Non-pigmented ciliary epithelial cell (primary cell): ENCODE measurements at regions not wholly inside any gene's neighbourhood (a gene's known extent, or its start where the extent isn't known, plus 50 kb on each side); places are given as distances from the start of the nearest gene placed in this dataset.
"Not testable (repeated sequence)": the region's sequence is repeated elsewhere in the genome, so short reads cannot be mapped to it uniquely, and the experiment has no call there.

ENCODE experiments used
- DNase-seq: peaks from one replicate; pipeline ENCODE4 v3.0.0-alpha.2; 2010; ENCODE audit warnings: low read depth

DNA sequence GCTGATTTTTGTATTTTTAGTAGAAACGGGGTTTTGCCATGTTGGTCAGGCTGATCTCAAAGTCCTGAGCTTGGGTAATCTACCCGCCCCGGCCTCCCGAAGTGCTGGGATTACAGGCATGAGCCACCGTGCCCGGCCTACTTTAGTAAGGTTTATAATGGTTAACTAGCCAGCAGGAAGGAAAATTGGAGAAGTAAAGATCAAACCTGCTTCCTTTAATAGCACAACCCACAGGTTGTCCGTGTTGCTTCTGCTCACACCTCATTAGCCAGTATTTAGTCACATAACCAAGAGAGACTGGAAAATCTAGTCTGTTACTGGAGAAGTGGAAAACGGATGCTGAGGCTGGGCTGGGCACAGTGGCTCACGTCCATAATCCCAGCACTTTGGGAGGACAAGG lies 51.9 kb upstream of the TBL1XR1 start:
- no peak for DNase-seq

DNA sequence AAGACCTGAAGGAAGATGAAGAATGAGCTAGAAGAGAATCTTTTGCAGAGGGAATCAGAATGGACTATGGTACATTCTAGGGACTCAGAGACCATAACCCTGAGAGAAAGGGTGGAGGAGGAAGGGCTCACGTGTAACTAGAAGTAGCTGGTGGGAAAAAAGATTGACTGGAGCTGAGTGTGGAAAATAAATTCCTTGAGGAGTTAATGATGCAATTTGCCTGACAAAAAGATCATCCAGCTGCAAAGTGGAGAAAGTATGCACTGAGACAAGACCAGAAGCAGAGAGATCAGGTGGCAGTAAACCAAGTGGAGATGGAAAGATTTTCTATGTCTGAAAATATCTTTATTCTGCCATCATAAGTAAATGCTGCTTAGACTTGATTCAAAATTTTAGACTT lies 52.9 kb upstream of the TBL1XR1 start:
- no peak for DNase-seq

DNA sequence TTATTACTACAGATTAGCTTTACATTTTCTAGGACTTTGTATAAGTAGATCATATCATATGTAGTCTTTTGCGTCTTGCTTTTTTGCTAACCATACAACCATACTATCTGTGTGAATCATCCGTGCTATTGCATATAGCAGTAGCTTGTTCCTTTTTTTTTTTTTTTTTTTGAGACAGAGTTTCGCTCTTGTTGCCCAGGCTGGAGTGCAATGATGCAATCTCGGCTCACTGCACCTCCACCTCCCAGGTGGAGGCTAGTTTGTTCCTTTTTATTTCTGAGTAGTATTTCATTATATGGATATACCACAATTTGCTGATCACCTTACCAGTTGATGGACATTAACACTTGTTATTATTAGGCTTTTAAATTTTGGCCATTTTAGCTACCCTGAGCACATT lies 54.5 kb upstream of the TBL1XR1 start:
- no peak for DNase-seq

GRCh38 chr3:177257006-177257405 lies 59.7 kb upstream of the TBL1XR1 start:
- DNase-seq = no peak

DNA sequence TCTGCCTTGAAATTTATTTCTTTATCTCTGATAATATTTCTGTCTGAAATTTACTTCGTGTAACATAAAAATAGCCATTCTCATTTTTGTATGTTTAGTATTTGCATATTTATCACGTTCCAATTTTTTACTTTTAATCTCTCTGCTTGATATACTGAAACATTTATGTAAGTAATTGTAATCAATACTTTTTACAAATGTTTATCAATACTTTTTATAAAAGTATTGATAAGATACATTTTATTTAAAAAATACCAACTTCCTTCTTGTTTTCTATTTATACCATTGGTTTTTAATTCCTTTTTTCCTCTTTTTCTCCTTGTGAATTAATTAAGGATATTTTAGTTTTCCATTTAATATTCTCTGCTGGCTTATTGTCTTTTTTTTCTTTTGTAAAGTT lies 60.3 kb upstream of the TBL1XR1 start:
- no peak for DNase-seq

DNA sequence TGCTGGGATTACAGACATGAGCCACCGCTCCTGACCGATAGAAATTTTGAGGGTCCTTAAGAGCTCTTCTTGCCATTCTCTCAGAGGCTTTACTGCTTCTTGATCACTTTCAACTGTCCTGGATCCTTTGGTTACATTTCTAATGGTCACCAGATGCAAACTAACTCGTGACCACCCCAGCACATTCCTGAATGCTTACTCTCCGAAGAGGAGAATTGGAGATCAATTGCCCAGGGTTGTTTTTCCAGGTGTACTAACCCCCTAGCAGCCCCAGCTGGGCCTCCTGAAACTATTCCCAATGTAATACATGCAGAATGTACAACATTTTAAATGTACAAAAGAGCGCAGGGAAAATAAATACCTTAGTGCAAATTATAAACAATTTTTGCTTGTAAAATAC lies 65.1 kb upstream of the TBL1XR1 start:
- DNase-seq = no peak

GRCh38 chr3:177263615-177264368 lies 66.5 kb upstream of the TBL1XR1 start:
- no peak for DNase-seq

- not testable (repeated sequence) for DNase-seq
Observed at GRCh38 chr3:177271811-177272501, 74.7 kb upstream of the TBL1XR1 start.

GRCh38 chr3:177278016-177278415 lies 80.7 kb upstream of the TBL1XR1 start:
- DNase-seq = no peak

- no peak for DNase-seq
Observed at GRCh38 chr3:177279118-177279815, 82.0 kb upstream of the TBL1XR1 start.

- no peak for DNase-seq
Observed at GRCh38 chr3:177281292-177282118, 84.2 kb upstream of the TBL1XR1 start.

DNA sequence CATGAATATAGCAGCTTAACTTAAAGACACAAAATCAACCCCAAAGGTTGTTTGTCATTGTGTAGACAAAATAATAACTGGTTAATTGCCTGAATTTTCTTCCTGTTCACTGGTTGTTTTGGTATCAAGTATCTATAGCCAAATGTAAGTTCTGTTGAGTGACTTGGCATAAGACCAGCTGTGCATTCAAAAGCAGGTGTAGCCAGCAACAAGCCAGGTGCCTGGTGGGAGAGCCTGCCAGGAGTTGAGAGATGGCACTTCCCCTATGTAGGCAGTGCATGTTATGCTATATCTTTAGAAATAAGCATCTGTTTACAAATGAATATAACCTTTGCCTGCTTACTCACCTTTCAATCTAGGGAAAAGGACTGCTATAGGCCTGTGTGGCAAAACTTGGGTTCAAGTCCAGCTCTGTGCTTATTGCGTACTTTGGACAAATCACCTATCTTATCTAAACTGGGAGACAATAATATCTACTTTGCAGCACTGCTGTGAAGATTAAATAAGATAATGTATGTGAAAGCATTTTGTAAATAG lies 84.9 kb upstream of the TBL1XR1 start:
- no peak for DNase-seq

DNA sequence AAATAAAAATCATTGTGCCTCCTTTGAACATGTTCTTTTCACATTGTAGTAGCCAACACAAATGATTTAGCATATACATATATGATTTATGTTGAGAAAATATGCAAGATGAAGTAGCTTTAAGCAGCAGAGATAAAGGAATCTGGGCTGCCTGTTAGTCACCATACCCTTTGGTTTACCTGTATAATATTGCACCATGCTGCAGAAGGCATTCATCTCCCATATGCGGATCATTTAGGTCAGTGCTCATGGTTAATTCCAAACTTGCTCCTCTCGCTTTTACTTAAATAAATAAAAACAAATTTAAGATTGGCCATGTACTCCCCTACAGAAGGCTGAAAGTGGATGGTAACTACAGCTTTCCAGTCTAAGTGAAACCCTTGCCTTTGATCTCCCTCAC lies 86.7 kb upstream of the TBL1XR1 start:
- no peak for DNase-seq

DNA sequence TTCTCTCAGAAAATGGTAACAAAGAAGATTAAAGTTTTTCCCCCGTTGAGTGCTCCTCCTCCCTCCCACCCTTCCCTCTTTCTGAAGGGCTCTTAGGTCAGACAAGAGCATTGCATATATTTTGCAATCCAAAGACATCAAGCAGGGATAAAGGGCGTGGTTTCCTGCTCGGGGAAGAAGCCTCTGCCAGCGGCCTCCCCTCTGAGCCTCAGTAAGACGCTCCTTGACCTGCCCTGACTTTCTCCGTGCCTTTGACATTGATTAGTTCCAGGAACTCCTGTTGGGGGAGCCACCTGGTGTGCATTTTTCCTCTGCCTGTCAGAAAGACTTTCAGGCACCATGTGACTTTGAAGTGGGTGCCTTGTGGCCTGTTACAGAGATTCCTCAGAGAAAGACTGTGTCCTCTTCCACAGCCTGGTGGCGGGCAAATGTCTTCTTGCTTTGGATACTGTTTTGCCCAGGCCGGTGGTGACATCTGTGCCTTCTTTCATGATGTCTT lies 87.2 kb upstream of the TBL1XR1 start:
- no peak for DNase-seq

- DNase-seq = no peak
Observed at GRCh38 chr3:177286034-177286433, 88.8 kb upstream of the TBL1XR1 start.

- no peak for DNase-seq
Observed at GRCh38 chr3:177287231-177287630, 89.9 kb upstream of the TBL1XR1 start.

DNA sequence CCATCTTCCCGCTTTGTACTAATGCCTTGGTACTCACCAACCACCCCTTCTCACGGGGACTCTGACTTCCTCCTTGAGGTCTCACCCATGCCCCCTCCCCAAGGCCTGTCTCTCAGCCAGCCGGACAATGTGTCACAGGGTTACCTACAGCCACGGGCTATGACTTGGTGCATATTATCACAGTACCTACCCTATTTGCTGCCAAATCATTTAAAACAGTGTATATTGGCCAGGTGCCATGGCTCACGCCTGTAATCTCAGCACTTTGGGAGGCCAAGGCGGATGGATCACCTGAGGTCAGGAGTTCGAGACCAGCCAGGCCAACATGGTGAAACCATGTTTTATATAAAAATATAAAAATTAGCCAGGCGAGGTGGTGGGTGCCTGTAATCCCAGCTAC lies 93.4 kb upstream of the TBL1XR1 start:
- no peak for DNase-seq

DNA sequence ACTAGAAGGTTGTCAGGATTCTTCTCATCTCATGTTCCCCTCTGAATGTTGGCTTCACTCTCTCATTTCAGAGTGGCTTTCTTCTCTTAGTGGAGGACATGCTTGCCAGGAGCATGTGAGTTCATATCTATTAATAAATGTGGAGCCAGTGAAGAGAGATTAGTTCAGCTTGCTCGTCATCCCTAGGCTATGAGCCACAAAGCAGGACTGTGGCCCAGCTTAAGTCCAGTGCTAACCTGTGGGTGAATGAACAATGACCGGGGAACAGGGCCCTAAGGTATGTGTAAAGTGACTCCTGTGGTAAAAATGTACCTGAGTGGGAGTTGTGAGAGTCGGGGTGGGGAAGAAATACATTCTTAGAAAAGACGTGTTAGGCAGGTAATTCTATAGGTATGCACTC lies 96.9 kb upstream of the TBL1XR1 start:
- DNase-seq = peak; percentile 46

DNA sequence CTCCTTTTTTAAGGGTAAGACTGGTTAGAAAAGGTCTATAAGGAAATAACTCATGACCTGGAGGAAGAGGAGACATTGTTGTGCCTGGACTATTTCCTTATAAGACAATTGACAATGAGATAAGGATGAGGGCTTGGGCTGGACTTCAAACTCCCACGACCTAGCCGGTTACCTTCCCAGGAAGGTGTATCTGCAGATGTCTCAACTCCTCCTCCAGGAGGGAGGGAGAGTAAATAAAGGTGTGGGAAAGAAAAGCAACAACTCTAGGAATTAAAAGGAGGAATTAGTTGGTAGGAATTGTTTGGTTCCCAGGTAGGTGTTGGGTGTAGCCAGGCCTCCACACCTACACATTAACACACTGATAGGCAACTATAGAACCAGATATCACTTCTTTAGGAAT lies 97.8 kb upstream of the TBL1XR1 start:
- DNase-seq = no peak

DNA sequence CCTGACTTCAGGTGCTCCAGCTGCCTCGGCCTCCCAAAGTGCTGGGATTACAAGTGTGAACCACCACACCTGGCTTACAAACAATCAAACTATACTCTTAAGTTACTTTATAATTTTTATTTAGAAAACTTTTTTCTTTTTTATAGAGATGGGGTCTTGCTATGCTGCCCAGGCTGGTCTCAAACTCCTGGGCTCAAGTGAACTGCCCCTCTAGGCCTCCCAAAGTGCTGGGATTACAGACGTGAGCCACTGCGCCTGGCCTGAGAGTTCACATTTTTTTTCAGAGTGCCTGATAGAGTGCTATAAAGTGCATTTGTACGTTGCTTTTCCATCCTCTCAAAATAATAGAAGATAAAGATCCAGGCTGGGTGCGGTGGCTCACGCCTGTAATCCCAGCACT lies 102.0 kb upstream of the TBL1XR1 start:
- no peak for DNase-seq

- no peak for DNase-seq
Observed at GRCh38 chr3:177300039-177300833, 103.0 kb upstream of the TBL1XR1 start.
